ACC112 (cell line): ENCODE measurements at regions not wholly inside any gene's neighbourhood (a gene's known extent, or its start where the extent isn't known, plus 50 kb on each side); places are given as distances from the start of the nearest gene placed in this dataset.

ENCODE experiments used
- H2AFZ ChIP-seq: fragments of 200-600 bp; sonication (generic); one replicate; pipeline ENCODE4 v1.6.0; 2017; ENCODE audit warnings: antibody characterized with exemption, low read length; ENCODE audit not compliant: unreplicated experiment
- H3K27ac ChIP-seq: fragments of 200-600 bp; sonication (generic); 2 replicates; pipeline ENCODE4 v1.5.1; 2014; ENCODE audit warnings: low read depth, mild to moderate bottlenecking, antibody characterized with exemption, low read length, moderate library complexity
- H3K27me3 ChIP-seq: fragments of 200-600 bp; sonication (generic); 2 replicates; pipeline ENCODE4 v1.6.1; 2014; ENCODE audit warnings: mild to moderate bottlenecking, antibody characterized with exemption, low read length, moderate library complexity, mixed read lengths; ENCODE audit not compliant: insufficient read depth
- H3K36me3 ChIP-seq: fragments of 200-600 bp; sonication (generic); 2 replicates; pipeline ENCODE4 v1.6.1; 2016; ENCODE audit warnings: mild to moderate bottlenecking, antibody characterized with exemption, low read length, moderate library complexity, mixed read lengths; ENCODE audit not compliant: insufficient read depth
- H3K4me1 ChIP-seq: fragments of 200-600 bp; sonication (generic); one replicate; pipeline ENCODE4 v1.6.1; 2016; ENCODE audit warnings: low read length, mixed read lengths; ENCODE audit not compliant: insufficient read depth, unreplicated experiment, control insufficient read depth
- H3K4me3 ChIP-seq: fragments of 200-600 bp; sonication (generic); 2 replicates; pipeline ENCODE4 v1.5.1; 2014; ENCODE audit warnings: mild to moderate bottlenecking, low read depth, low read length
- H3K79me2 ChIP-seq: fragments of 200-600 bp; sonication (generic); one replicate; pipeline ENCODE4 v1.6.0; 2016; ENCODE audit warnings: low read length; ENCODE audit not compliant: control insufficient read depth, unreplicated experiment, insufficient read depth

DNA sequence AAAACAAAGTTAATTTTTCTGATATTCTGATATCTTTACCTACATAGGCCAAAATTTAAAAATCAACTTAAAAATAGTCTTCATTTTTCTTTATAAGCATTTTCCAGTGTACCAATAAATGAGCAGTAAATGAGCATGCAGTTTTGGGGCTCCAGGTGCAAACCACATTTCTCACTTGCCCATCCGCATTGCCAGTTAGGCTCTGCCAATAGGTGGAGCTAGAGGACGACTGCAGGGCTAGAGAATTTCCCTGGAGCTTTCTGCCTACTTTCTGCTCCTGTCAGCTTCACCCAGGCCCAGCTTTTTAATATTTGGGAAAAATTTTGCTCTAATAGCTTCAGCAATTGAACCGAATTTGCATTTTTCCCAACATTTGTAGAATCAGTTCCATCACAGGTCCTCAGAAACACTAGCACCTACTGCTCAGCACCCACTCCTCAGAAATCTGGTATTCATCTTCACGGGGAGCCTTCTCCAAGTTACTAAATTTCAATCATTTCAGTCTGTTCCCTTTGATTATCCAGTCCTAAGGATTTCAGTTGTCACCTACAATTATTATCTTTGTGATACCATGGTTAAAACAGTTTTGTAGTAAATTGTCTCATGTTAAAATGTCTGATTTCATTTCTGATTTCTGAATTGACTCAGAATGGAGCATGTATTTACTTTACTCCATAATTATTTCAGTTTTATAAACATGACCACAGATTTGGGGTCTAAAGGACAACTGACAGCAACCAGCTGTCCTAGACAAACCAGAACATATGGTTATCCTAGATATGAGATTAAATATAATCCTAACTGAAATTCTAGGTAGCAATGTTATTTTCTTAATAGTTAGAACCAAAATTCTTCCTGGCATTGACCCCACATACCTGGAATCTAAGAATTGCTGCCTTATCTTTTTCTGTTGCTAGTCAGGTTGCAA, 104.6 kb upstream of the FAM174A start:
- Histone ChIP-seq H3K27me3 (no peaks in the 10 kb centered on the region), H3K4me3 (no peak overlapping the region), H3K79me2 (no peaks in the 10 kb centered on the region), H3K36me3 (no peaks in the 10 kb centered on the region), H3K4me1 (no peaks in the 10 kb centered on the region), H3K27ac (no peak overlapping the region), H2AFZ (no peak overlapping the region)

DNA sequence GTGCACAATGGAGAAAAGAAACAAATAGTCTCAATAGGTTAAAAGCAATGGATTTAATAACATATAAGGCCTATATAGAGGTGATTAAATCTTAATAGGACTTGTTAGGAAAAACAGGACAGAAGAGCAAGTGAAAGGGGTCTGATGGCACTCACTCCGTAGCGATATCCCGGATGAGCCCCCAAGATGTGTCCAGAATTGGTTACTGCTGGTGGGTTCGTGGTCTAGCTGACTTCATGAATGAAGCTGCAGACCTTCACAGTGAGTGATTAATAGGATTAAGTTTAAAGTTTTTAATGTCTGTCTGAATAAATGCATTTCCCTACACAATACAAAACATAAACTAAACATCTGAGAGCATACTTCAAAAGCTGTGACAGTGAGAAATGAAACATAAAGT, 110.4 kb upstream of the FAM174A start:
- H2AFZ ChIP-seq = no peak overlapping the region
- H3K79me2 ChIP-seq = no peaks in the 10 kb centered on the region
- H3K4me3 ChIP-seq = no peak overlapping the region
- H3K27ac ChIP-seq = no peak overlapping the region
- no peaks in the 10 kb centered on the region for H3K4me1 ChIP-seq
- no peaks in the 10 kb centered on the region for H3K36me3 ChIP-seq
- no peaks in the 10 kb centered on the region for H3K27me3 ChIP-seq

DNA sequence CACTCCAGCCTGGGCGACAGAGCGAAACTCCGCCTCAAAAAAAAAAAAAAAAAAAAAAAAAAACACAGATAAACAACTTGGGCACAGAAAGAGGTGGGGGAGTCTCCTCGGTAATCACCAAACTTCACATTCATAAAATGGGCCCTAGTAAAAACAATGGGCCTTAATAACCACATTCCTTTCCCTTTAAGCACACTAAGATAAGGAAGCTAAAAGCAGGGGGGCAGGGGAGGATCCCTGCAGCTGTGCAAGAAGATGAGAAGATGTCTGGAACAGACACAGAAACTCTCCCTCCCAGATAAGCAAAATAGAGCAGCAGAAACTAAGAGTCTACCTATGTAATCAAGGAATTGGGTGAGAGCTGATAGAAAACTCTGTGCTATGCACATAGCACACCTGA, 111.2 kb upstream of the FAM174A start:
- no peak overlapping the region for H3K4me3 ChIP-seq
- H3K79me2 ChIP-seq = no peaks in the 10 kb centered on the region
- H2AFZ ChIP-seq = no peak overlapping the region
- H3K36me3 ChIP-seq = no peaks in the 10 kb centered on the region
- no peaks in the 10 kb centered on the region for H3K27me3 ChIP-seq
- no peak overlapping the region for H3K27ac ChIP-seq
- H3K4me1 ChIP-seq = no peaks in the 10 kb centered on the region

DNA sequence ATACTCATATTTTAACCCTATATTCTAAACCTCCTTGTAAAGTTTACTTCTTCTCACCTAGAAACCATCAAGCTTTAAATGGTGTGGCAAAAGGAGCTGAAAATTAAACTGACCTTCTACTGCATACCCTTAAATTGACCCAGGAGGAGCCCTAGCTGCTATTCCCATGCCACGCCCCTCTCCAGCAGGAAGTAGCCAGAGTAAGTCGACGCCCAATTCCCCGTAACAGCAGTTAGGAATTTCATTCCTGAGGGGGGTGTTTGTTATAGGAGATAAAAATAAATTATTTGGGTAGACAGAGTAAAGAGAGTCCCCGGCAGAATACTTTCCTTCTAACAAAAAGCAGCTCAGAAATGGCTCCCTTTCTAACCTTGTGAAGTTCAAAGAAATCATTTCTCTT, 111.8 kb upstream of the FAM174A start:
- H3K4me3 ChIP-seq = no peak overlapping the region
- H3K36me3 ChIP-seq = no peaks in the 10 kb centered on the region
- no peak overlapping the region for H2AFZ ChIP-seq
- no peak overlapping the region for H3K27ac ChIP-seq
- no peaks in the 10 kb centered on the region for H3K79me2 ChIP-seq
- H3K4me1 ChIP-seq = no peaks in the 10 kb centered on the region
- H3K27me3 ChIP-seq = no peaks in the 10 kb centered on the region

DNA sequence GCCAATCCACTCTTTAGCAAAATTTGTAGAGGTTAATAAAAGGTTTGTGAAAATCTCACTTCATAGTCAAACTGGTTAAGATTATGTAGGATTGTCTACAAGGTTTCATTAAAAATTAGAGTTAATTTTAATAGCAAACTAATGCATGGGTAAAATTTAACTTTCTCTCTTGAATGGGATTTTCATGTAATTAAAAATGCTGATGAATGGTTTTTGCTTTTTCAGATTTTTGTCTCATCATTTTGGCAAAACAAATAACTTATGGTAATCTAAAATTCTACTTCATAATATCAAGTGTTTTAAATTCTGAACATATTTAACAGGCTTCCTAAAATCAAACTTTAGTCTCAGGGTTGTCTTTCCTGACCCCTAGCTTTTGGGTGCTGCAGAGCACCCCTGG, 113.8 kb upstream of the FAM174A start:
- Histone ChIP-seq H3K4me1 (no peaks in the 10 kb centered on the region), H3K36me3 (no peaks in the 10 kb centered on the region)

DNA sequence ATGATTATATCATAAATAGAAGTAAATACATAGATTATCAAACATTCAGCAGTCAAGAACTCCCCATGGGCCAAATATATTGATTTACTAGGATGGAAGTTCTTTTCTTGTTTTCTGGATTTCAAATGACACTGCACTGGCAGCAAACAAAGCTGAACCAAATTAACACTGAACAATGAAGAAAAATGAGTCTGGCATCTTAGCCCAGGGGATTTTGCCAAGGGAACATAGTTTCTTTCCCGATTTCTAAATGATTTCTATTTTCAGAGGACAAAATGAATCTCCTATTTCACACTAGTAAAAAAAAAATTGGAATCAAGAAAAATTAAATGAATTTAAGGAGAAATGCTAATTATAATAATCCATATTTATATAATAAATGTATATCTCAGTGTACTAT, 116.9 kb upstream of the FAM174A start:
- Histone ChIP-seq H2AFZ (no peak overlapping the region), H3K4me1 (no peaks in the 10 kb centered on the region), H3K36me3 (no peaks in the 10 kb centered on the region), H3K27me3 (no peaks in the 10 kb centered on the region), H3K27ac (no peak overlapping the region), H3K4me3 (no peak overlapping the region), H3K79me2 (no peaks in the 10 kb centered on the region)

More for the DNA sequence above, 113.8 kb upstream of the FAM174A start:
- Histone ChIP-seq H3K27ac (no peak overlapping the region), H3K4me3 (no peak overlapping the region), H3K27me3 (no peaks in the 10 kb centered on the region), H3K79me2 (no peaks in the 10 kb centered on the region), H2AFZ (no peak overlapping the region)

DNA sequence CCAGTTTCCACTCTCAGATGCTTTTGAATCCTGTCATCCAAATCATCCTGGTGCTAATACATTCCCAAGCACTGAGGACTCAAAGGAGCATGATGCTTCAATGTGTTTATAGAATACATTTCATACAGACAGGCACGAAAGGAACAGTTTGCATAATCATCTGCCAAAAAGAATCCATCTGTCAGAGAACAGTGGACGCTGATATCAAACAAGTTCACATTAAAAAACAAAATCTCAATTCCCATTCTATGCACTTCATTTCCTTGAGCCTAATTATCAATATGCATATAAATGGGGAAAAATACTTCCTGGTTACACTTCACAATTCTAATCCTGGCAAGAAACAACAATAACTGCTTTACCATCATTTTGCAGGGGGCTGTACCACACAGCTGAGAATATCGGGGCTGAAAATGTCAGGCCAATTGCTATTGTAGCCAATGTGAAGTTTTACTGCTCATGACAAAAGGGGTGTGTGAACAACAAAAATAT, 125.5 kb upstream of the FAM174A start:
- H2AFZ ChIP-seq = no peak overlapping the region
- H3K27me3 ChIP-seq = no peaks in the 10 kb centered on the region
- no peaks in the 10 kb centered on the region for H3K79me2 ChIP-seq
- no peak overlapping the region for H3K4me3 ChIP-seq
- H3K36me3 ChIP-seq = no peaks in the 10 kb centered on the region
- H3K27ac ChIP-seq = no peak overlapping the region
- H3K4me1 ChIP-seq = no peaks in the 10 kb centered on the region

DNA sequence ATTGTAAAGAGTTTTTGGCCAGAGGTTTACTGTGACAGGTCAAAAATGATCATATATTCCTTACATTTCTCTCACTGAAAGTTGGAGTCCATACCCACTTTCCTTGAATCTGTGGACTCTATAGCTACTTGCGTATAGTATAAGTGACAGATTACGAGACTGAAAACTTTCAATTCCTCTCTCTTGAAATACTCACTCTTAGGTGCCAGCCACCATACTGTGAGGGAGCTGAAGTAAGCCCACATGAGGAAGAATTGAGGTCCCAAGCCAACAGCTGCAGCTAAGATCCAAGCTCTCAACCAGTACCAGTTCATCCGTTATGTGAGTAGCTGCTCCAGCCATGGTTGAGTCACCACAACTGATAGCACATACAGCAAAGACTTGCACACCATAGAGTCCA, 128.1 kb upstream of the FAM174A start:
- H3K27ac ChIP-seq = no peak overlapping the region
- no peaks in the 10 kb centered on the region for H3K36me3 ChIP-seq
- no peaks in the 10 kb centered on the region for H3K4me1 ChIP-seq
- no peak overlapping the region for H3K4me3 ChIP-seq
- H3K27me3 ChIP-seq = no peaks in the 10 kb centered on the region
- no peaks in the 10 kb centered on the region for H3K79me2 ChIP-seq
- H2AFZ ChIP-seq = no peak overlapping the region

DNA sequence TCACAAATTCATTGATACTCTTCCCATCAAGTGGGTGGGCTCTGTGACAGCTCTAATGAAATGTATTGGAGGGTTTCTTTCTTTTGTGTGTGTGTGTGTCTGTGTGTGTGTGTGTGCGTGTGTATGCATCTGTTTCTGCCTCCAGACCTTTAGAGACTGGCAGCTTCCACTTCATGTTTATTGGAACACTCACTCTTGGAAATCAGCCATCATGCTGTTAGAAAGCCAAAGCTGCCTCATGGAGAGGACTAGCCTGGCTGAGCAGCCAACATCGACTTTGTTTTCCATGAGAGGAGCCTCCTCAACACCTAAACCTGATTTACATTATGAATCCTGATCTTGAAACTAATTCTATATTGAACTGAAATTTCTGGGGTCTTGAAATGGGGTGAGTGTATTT, 128.5 kb upstream of the FAM174A start:
- no peaks in the 10 kb centered on the region for H3K27me3 ChIP-seq
- no peaks in the 10 kb centered on the region for H3K36me3 ChIP-seq
- H3K4me3 ChIP-seq = no peak overlapping the region
- H3K27ac ChIP-seq = no peak overlapping the region
- no peaks in the 10 kb centered on the region for H3K79me2 ChIP-seq
- H3K4me1 ChIP-seq = no peaks in the 10 kb centered on the region
- no peak overlapping the region for H2AFZ ChIP-seq

DNA sequence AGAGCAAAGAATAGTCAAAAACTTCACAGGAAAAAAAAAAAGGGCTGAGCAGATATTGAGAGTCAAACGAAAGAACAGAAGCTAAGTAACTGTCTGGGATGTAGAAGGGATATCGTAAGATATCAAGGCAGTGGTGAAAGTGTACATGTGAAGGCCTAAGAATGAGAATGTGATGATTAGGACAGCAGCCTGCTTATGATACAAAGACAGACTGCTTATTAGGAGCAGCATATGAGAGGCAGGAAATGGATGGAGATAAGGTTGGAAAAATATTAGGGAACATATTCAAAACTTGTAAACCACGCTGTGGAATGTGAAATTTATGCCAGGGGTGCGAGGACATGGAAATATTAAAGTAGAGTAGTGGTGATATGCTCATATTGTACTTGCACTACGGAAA, 133.1 kb upstream of the FAM174A start:
- H3K27ac ChIP-seq = no peak overlapping the region
- no peaks in the 10 kb centered on the region for H3K36me3 ChIP-seq
- H3K4me1 ChIP-seq = no peaks in the 10 kb centered on the region
- H3K27me3 ChIP-seq = no peaks in the 10 kb centered on the region
- no peak overlapping the region for H3K4me3 ChIP-seq
- no peak overlapping the region for H2AFZ ChIP-seq
- no peaks in the 10 kb centered on the region for H3K79me2 ChIP-seq

DNA sequence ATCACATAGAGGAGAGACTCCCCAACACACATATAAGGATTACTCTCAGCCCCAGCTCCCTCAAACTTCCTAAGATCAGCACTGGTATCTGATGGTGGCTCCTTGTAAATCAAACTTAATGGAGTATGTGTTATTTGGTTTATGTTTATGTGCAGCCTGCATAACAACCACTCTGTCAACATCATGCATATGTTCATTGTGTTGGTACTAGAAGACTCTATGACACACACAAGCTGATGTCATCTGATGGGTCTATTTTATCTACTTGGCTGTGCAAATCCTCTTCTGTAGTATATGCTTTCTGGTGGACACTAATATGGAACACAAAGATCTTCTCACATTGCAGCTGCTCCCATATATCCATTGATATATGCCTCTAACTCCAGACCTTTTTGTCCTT, 134.0 kb upstream of the FAM174A start:
- Histone ChIP-seq H3K79me2 (no peaks in the 10 kb centered on the region), H3K27me3 (no peaks in the 10 kb centered on the region), H3K27ac (no peak overlapping the region), H2AFZ (no peak overlapping the region), H3K36me3 (no peaks in the 10 kb centered on the region), H3K4me3 (no peak overlapping the region), H3K4me1 (no peaks in the 10 kb centered on the region)
